Activated CD4-positive, alpha-beta T cell treated with anti-CD3 and anti-CD28 coated beads, Interleukin-2, amount 50 U/mL, for 48 hours (primary cell): ENCODE measurements at regions not wholly inside any gene's neighbourhood (a gene's known extent, or its start where the extent isn't known, plus 50 kb on each side); places are given as distances from the start of the nearest gene placed in this dataset.

ENCODE experiments used
- DNase-seq, 2 experiments: peaks; one replicate each; pipeline ENCODE4 v3.0.0-alpha.2; 2020

DNA sequence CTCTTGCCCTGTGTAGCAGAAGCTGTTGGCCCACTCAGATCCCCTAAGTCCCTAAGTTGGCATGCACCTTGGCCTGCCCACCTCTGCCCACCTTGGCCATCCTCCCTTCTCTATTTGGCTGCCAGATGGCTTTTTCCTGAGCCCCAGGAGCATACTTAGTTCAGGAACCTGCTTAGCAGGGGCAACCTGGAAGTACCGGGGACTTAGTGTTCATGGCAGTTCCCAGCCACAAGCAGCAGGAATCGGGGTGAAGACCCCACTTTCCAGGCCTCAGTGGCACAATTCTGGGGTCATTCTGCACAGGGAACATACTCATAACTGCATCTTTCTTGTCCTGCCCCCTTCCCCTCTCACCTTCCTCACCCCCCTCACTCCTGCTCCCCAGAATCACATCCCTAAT, 158.0 kb upstream of the PMEPA1 start:
- DNase-seq, result no peak

DNA sequence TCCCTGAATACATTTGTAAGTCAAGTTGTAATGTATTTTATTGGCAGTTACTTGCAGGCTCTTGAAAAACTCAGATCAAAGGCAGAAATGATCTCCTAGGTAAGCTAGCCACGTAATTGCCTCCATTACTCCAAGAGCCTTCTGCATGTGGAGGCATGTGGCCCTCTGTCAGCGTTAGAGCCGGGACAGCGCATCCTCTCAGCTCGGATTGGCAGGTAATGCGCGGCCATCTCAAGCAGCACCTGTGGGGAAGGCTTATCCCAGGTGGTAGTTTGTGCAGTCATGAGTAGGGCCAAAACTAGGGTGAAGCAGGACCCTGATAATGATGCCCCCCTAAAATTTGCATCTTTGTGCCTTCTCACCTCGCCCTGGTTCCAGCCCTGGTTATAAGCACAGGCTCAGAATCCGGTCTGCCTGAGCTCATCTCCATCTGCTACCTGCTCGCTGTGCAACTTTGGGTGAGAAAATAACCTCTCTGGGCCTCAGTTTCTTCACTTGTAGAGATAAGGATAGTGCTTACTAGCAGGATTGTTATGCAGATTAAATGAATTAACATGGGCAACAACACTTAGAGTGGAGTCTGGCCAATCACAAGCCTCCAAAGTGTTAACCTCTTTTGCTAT, 157.5 kb upstream of the PMEPA1 start:
- DNase-seq, result no peak

DNA sequence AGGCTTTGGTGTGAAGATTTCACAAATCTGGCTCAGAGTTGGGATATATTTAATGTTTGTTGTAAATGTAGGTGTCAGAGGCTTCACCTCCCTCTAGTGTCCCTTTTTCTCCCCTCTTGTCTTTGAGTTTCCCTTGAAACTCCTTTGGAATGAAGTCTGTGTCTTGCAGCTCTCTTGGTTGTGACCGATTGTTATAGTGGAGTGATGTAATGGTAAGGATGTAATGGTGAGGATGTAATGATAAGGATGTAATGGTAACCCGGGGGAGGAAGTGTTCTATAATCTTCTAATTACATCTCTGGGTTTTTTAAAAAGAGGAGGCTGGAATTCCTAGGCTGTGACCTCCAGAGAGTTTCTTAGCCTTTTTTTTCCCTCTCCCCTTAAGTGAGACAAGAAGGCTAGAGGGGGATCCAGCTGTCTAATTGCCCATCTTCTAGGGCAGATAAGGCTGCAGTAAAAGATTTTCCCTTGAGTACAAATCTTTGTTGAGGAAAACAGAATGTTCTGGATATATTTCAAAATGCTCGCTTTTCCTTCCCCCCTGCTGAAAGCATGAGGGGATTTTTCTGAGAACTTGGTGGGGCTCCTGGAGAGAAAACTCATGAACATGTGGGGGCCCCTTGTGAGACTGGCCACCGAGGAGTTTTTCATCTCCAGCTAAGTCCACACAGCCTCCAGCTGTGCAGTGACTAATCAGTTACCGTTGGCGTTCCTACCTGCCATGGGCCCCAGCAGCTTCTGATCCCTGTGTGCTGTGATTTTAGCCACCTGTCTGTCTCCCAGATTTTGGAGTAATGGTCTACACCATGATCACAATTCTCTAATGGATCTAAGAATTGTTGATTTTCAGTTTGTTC, 156.7 kb upstream of the PMEPA1 start:
- no peak for DNase-seq

DNA sequence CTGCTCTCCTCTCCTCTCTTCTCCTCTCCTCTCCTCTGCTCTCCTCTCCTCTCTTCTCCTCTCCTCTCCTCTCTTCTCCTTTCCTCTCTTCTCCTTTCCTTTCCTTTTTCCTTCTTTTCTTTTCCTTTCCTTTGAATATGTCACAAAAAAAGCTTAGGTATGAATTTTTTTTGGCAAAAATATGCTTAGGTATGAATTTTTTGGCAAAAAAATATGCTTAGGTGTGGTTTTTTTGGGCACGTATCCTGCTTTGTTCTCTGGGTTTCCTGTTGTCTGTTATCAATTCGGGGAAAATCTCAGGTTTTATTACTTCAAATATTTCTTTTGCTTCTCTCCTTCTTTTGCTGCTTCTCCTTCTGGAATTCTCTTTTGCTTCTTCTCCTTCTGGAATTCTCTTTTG, 155.5 kb upstream of the PMEPA1 start:
- no peak for DNase-seq

DNA sequence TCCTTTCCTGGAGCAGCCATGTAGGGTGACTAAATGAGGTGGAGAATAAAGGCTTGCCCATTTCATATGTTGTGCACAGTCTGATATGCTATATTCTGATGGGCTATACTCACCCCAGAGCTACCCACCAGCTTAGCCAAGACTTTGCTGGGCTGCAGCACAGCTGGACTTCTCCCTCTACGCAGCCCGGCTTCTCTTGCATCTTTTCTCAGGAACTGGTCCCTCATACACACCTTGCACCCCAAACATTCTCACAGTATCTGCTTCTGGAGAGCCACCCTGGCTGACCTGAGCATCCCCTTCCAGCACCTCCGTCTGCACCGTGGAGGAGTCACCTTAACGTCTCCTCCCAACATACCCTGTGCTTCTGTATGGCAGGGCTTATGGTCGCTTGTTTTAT, 150.8 kb upstream of the PMEPA1 start:
- DNase-seq, result no peak

DNA sequence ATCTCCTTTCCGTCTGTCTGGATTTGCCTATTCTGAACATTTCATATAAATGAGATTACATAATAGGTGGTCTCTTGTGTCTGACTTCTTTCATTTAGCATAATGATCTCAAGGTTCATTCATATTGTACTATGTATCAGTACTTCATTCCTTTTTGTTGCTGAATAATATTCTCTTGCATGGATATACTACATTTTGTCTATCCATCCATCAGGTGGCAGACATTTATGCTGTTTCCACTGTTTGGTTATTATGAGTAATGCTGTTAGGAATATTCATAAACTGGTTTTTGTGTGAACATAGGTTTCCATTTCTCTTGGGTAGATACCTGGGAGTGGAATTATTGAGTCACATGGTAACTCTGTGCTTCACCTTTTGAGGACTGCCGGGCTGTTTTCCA, 148.2 kb upstream of the PMEPA1 start:
- DNase-seq, result no peak

DNA sequence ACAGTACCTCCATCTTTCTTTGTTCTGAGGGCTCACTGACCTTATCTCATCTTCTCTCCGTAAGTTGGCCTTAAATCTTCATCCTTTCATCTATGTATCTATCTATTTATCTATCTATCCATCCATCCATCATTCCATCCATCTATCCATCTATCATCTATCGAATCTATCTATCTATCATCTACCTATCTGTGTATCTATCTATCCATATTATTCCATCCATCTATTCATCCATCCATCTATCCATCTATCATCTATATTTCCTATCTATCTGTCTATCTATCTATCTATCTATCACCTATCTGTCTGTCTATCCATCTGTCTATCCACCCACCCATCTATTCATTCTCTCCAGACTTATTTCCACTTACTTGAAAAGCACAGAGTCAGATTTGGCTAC, 147.3 kb upstream of the PMEPA1 start:
- DNase-seq, result no peak

DNA sequence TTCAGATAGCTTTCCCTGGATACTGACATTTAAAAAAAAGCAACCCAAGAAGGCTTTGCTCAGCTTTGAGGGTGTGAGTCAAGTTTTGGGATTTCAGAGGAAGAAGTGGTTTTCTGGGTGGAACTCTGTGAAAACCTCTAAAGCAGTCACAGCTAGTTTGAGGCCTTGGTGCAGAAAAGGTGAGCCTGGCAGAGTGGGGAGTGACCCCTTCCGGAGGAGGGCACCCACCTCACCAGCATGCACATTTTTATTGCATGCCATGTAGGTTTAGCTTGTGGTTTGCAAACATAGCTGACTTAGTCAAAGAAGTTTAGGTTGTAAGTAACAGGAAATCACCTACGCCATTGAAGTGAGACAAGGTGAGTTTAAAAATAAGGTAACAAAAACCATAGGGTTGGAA, 146.8 kb upstream of the PMEPA1 start:
- no peak for DNase-seq

DNA sequence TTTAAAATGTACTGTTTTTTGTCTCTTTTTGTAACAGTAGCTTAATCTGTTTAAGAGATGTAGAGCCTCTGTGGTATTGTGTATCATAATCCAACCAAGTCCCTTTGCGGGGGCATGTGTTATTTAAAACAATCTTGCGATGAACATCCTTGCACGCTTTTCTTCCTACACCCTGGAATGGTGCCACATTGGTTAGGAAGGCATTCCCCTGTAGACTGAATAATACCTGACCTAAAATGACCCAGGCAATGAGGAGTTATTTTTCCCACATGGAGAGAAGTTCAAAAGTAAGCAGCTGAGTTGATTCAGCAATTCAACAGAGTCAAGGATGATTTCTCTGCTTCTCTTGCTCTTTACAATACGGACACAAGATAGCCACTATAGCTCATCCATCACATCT, 142.0 kb upstream of the PMEPA1 start:
- no peak for DNase-seq

DNA sequence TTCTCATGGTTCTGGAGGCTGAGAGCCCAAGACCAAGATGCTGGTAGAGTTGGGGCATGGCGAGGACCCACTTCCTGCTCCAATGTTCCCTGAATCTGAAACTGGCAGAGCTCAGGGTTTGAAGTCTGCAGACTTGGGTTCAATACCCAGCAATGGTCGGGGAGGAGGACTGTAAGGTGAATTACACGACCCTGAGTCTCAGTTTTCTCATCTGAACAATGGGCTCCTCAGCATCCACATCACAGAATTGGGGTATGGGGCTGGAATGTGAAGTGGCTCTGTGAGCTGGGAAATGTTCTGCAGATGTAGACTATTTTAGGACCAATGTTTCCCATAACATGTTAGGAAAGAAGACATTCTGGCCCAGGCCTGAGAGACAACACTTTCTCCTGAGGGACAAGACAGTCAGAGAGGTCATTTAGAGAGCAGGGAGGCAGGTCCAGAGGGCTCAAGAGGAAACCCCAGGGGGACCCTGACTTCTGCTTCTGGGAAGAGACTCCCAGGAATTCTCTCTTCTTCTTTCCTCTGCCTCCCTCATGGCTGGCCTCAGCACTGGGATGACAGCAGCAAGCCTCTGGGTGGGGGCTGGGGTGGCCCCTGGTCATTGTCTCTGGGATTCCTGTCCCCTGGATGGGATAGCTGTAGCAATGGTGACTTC, 141.3 kb upstream of the PMEPA1 start:
- DNase-seq, result no peak

DNA sequence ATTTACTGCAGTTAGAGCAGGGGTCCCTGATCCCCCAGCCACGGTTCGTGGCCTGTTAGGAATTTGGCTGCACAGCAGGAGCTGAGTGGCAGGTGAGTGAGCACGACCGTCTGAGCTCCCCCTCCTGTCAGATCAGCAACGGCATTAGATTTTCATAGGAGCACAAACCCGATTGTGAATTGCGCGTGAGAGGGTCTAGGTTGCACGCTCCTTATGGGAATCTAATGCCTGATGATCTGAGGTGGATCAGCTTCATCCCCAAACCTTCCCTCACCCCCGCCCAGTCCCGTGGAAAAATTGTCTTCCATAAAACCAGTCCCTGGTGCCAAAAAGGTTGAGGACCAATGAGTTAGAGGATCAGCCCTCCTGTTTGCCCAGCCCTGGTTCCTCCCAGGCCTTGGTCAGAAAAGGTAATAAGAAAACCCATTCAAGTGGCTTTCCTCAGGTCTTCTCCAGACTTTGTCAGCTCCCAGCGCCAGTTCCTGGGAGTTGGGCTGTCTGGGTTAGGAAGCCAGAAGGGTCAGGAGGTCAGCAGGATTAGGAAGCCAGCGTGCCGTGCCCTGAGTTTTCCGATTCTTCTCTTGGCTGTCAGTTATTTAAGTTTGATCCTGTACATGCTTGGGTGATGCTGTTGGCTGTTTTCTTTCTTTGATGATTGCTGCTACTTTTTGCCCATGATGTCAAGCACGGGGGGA, 139.9 kb upstream of the PMEPA1 start:
- DNase-seq, result no peak

DNA sequence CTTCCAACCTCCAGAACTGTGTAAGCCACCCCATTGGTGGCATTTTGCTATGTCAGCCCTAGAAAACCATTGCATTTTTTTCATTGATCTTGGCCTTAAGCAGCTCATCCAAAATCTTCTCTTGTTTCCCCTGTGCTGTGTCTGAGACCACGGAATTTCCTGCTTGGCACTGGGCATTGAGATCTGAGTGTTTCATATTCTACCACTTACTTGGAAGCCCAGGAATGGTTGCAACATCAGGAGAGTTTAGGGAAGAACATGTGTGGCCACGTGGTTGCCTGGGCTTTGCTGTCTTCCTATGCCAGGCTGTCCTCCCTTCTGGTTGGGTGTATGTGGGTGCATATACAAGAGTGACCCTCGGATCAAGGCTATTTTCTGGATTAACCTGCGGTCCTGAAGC, 139.3 kb upstream of the PMEPA1 start:
- DNase-seq, result no peak

DNA sequence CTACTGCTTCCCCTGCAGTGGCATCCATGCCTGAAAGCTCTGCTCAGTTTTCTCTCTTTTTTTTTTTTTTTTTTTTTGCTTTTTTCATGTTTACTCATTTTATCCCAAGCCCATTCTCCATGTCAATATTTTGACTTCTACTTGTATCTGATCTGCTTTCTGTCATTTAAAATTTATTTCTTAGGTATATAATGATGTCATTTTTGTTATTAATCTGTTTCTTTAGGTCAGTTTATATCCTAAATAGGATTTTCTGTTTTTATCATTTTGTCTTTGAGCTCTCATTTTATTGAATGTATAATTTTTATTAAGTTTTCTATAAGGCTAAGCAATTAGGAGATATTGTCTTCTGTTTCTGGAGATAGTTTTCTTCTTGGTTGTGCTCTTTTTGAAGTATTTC, 138.5 kb upstream of the PMEPA1 start:
- no peak for DNase-seq

DNA sequence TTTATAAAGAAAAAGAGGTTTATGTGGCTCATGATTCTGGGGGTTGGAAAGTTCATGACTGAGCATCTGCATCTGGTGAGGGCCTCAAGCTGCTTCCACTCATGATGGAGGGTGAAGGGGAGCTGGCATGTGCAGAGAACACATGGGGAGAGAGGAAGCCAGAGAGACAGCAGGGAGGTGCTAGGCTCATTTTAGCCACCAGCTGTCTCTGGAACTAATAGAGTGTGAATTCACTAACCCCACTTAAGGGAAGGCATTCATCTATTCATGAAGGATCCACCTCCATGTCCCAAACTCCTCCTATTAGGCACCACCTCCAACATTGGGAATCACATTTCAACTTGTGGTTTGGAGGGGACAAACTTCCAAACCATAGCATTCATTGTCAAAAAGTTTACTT, 137.3 kb upstream of the PMEPA1 start:
- DNase-seq, result no peak

DNA sequence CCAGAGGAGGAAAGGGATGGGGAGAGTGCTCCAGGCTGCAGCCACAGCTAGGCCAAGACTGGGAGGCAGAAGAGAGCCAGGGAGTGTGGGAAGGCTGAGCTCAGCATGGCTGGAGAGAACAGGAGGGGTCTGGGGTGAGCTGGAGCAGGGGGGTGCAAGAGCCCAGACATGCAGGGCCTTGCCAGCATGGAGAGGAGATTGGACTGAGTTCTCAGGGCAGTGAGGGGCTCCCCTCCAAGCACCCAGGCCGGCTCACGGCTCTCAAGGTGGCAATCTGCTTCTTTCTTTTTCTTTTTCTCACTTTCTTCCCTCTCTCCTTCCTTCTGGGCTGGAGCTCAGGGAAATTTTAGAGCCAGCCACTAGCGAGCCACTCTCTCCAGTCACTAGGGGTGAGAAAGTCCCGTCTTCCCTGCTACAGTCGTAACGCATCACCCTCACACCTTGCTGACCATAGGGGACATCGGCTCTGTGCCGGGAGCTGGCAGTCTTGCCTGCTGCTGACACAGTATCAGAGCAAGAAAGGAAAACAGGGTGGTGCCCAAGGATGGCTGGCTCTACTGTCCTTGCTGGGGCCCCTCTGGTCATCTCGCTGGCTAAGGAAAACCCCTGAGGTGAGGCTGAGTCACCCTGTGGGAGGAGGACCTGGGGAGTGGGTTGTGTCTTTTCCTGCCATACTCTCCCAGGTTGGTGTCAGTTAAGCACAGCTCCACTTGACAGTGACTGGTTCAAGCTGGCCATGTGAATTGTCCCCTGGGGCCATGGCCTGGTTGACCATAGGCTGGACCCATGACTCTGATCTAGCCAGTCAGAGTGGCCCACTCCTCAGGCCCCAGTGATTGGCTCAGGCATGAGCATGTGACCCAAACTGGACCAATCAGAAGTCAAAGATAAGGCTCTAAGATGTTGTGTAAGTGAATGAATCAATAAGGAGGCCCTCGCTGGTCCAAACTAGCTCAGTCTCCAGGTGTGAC, 135.1 kb upstream of the PMEPA1 start:
- no peak for DNase-seq

DNA sequence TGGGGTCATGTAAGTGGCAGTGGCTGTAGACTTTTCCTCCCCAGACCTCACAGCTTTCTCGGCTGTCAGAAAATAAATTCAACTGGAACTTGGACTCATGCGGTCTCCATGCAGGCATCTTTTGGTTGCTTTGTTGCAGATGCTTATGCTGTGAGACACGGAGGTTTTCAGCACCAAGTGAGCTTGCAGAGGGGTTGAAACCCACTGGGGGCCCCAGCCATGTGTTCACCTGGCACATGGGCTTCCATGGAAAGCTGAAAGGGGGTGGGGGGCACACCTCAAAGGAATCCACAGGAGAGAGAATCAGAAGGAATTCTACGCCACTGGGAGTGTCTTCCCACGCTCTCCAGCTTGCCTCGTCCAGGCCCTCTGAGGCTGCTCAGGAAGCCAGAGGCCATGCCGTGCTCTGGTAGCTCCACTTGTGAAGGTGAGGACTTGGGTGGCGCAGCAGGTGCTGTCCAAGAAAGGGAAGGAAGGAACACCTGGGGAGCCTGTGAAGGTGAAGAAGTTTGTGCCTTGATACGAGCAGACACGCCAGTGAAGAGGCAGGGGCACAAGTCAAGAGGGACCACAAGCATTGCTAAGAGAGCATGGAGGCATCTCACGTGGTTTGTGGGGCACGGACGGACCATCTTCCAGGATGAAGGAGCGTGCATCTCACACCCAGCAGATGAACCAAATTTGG, 134.3 kb upstream of the PMEPA1 start:
- DNase-seq, result no peak

DNA sequence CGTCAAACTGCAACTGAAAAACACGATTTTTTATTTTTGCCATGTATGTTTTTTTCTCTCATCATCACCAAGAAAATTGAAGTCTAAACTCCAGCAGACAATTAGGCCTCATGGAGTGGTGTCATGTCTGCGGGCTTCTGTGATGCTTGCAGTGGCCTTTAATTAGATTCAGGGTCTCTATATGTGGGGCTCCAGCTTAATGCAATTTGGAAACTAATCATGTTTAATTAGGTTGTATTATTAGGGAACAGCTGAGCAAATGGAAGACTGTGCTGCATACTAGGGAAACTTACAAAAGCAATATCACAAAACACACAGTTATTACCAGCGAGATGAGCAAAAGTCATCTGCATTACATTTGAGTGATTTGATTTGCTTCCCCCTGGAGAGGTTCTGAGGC, 132.9 kb upstream of the PMEPA1 start:
- DNase-seq, result no peak

DNA sequence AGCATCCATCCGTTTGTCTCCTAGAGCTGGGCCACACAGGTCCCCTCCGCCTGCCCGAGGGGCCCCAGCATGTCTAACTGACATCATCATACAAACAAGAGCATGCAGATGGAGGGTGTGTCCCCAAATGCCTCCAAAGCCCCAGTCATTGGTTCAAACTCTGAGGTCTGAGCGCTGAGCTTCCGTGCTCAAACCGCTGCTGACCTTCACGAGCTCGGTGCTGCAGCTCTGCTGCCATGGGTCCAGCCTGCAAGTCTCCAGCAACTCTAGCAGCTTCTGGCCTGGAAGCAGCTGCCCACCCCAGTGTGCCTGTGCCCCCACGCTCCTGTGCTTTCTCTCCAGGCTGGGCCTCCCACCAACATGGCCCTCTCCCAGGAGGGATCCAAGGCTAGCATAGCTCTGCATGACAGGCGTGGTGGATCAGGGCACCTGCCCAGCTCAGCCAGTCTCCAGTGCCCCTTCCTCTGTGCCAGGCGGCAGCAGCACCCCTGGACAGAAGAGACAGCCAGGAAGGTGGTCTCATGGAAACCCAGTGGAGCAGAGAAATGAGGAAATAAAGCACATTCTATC, 131.6 kb upstream of the PMEPA1 start:
- DNase-seq, result no peak

DNA sequence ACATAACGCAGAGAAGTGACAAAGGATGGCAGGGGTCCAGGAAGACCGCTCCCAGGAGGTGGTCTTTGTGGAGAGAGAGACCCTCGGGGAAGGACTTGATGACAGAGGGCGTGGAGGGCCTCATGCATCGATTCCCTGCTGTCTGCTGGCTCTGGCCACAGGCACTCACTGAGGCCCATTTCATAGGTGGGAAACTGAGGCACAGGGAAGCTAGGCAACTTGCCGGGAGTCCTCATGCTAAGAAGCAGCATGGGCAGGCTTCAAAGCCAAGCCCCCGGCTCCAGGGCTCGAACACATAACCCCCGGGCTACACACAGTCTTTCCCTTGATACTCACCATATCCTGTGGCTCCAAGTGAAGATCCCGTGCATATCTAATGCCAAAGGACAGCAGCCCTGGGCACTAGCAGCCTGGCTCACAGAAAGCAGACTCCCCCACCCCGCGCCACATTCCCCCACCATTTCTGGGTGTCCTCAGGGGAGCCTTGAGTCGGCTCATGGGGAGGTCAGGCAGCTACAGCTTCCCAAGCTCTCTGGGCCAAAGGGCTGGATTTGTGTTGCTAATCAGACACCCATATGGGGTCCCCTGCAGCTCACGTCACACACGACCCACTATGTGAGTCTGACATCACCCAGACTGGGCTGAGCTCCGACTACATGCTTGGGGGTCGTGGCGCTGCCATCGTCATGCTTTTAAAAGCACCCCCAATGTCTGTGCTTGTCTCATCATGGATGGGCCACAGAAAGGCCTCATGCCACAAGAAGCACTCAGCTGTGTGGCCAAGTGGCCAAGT, 130.9 kb upstream of the PMEPA1 start:
- no peak for DNase-seq

DNA sequence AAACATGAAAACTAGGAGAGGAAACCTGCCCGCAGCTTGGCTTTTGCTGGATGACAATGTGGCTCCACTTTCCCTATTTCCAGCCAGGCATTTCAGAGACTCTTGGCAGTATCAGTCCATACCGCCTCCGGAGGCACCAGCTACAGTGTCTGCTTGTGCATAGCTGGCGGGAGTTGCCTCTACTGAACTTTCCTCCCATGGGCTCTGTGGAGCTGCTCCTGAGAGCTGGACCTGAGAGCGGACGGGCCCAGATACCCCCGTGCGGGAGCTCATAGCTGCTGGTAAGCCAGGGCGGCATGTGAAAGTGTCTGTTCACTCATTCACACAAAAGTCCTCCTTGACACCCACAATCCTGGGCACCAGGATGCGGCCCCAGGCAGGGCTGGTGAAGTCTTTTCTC, 130.3 kb upstream of the PMEPA1 start:
- no peak for DNase-seq
